HG02981 (cell line): ENCODE measurements at regions not wholly inside any gene's neighbourhood (a gene's known extent, or its start where the extent isn't known, plus 50 kb on each side); places are given as distances from the start of the nearest gene placed in this dataset.

Experiments
- ATAC-seq: cut with Tn5 transposase; IDR thresholded peaks from one replicate; pipeline ENCODE4 v1.9.1; 2021; ENCODE audit warnings: mild to moderate bottlenecking, moderate library complexity; ENCODE audit not compliant: unreplicated experiment

DNA sequence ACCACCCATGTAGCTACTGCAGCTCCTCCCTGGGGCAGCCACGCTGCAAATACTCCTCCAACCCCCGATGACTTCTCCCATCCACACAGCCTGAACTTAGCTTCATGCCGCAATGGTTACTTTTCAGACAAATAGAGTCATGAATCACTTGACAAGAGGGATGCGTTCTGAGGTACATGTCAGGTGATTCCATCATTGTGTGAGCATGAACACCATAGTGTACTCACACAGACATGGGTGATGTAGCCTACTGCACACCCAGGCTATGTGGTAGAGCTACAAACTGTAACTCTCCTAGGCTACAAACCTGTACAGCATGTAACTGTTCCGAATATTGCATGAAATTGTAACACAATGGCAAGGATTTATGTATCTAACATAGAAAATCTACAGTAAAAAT, 298.5 kb upstream of the SLC35B3 start:
- no peak for ATAC-seq

DNA sequence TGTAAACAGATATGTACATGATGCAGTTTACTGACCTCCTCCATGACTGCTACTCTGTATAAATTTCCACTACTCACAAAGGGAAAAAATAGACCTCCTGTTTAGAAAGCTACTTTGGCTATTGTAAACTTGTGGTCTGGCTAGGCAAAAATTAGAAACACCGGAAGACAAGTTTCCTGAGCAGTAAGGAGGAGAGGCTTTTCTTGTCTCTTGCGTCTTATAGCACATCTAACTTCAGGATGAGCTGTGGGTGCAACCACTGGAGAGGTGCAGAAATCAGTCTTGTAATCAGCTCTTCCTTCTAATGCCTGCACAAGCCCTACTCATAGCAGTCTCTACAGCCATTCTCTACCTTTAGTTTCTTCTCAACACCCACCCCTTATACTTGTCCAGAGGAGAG, 296.5 kb upstream of the SLC35B3 start:
- ATAC-seq, result no peak

DNA sequence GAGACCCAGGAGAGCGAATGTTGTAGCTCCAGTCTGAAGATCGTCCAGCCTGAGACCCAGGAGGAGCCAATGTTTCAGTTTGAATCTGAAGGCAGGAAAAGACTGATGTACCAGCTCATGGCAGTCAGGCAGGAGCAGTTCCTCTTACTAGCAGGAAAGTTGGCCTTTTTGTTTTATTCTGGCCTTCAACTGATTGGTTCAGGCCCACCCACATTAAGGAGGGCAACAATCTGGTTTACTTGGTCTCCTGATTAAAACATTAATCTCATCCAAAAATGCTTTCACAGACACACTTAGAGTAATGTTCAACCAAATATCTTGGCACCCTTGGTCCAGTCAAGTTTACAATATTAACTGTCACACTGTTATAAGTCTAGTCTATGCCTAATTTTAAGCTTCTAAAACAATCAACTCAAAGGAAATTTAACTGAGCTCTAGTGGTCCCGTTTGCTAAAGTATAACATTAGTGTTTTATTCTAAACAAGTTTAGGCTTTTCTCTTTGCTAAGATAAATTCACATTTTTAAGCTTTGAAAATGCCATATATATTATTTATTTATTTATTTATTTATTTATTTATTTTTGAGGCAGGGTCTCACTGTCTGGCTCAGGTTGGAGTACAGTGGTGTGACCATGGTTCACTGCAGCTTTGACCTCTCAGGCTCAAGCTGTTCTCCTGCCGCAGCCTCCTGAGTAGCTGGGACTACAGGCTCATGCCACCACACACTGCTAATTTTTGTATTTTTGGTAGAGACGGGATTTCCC, 275.5 kb upstream of the SLC35B3 start:
- ATAC-seq, result no peak

DNA sequence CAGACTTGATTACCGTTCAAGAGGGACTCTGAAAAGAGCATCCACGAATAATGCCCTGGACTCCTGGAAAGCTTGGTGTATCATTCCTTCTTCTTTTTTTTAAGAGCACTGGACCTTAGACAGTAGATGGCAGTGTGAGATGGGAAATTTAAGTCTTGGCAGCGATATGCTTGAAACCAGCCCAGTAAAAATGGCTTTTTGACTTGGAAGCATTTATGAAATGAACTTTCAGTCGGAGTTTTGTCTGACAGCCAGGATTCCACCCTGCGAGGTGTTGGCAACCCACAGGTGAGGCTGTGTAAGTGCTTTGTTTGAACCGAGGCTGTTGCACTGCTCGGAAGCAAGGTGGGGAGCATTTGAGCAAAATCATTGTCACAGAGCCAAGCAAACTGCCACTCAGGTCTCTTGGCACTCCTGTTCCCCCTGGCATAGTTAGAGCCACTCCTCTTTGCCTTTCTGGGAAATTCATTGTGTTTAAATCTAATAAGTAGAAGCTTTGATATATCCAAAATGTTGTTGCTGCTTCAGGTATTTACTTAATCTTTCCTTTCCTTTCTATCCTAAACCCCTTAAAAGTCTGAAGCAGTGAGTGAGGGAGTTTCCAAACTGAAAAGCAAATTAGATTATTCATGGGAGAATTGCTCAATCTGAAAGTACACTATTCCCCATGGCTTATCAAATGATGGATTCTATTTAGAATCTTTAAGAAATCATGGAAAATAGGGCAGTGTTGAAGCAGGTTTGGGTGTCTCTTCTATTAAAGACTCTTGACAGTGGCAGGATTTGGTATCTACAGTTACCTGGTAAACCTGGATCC, 272.8 kb upstream of the SLC35B3 start:
- ATAC-seq, result no peak

DNA sequence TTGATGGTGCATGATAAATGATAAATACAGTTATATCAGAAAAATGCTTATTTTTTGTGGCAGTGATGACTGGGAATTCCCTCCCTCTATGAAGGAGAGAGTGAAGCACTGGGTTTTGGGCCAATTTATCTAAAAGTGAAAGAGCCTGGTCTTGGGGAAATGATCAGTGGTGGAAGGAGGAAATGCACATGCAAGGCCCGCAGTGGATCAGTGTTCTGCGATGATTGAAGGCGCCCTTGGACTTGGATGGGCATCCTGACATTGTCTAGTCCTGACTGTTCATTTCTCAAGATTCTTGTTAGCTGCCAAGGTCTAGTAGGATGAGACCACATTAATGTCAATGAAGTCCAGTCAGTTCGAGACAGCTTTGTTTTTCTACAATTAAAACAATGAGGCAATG, 272.0 kb upstream of the SLC35B3 start:
- ATAC-seq, result no peak

DNA sequence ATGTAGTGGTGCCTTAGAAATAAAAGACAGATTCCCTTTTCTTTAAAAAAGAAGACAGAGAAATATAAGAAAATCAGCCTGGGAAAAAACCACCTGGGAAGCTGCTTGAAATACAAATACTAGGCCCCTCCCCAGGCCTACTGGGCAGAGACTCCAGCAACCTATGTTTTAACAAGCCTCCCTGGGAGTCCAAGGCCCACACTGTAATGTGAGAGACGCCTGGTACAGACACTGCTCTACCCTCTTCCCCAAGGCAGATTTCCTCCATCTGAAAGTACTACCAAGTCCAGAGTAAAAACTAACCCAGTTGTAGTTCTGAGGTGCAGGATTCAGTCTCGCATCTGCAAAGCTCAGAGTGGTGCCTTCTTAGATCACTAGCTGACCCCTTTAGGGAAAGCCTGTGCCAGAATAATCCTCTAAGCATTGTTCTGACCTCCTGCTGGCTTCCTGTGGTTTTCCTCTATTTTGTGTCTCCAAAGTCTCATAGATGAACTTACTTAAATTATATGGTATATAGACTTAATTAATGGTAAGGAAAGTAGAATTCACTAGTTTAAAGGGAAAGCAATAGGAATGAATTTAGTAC, 270.2 kb upstream of the SLC35B3 start:
- no peak for ATAC-seq

DNA sequence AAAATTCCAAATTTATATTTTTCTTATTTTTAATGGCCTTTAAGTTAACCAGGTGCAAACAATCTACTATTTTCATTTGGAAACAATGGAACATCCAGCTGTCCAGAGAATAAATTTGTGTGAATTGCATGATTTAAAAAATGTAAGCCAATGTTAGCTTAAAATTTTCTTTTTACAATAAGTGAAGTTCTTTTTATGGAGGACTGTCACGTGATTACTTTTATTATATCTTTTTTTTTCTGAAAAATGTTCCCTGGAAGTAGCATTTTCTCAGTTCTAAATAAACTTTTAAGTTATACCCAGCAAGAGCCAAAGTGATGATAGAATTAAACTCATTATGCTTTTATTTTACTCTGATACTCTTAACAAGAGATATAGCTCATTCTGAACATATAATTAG, 267.7 kb upstream of the SLC35B3 start:
- ATAC-seq, result no peak

DNA sequence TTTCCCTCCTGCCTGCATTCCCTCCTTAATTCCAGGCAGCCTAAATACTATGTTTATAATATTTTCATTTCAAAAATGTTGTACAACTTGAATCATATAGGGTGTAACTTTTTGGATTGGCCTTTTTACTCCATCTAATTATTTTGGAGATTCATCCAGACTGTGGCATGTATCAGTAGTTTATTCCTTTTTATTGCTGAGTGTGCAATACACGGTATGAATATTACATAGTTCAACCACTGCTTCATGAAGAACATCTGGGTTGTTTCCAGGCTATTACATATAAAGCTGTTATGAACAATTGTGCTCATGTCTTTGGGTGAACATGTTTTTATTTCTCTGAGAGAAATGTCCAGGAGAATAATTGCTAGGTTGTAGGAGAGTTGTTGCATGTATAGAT, 253.5 kb upstream of the SLC35B3 start:
- ATAC-seq, result no peak

DNA sequence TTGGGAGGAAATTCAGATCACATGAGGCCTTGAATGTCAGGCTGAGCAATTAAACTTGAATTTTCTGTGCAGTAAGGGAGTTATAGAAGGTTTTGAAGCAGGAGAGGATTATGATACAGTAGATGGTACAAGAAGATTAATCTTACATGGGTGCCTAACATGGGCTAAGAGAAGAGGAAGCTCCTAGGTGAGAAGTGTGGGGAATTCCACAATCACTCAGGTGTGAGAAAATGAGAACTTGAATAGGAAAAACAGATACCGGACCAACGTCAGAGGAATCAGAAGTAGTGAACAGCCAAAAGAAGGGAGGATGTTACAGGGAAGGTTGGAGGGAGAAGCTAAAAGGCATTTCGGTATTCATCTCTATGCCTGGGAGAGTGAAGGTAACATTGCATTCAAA, 250.7 kb upstream of the SLC35B3 start:
- no peak for ATAC-seq

DNA sequence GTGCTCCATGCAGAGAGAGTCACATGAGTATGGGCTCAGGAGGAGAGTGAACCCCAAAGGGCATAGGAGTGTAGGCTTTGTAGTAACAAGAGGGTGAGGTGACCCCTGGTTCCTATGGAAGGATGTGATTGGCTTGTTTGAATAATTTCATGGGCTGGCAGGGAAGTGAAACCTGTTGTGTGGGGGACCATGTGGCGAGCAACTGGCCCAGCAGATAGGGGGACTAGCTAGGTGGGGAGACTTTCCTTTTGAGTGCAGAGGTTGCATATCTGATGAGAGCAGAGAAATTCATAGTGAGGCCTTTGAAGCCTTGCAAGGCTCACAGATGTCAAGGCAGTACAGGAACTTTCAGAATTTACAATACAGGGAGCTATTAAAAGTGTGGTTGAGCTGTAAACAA, 247.9 kb upstream of the SLC35B3 start:
- no peak for ATAC-seq

DNA sequence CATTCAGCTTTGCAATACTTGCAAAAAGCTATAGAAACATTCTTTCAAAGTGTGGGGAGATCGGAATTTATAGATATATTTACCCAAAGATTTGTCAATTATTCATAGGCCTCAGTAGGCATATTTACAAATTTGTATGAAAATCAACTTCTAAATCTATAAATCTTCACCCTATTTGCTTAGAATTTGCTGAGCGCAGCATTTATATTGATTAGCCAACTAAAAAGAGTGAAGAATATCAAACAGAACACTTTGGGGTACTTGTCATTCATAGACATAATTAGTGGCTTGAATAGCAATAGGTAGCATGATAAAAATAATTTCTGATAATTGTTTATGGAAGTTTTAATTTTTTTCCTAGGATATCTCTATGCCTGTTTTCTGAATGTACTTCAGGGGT, 244.5 kb upstream of the SLC35B3 start:
- ATAC-seq, result no peak

DNA sequence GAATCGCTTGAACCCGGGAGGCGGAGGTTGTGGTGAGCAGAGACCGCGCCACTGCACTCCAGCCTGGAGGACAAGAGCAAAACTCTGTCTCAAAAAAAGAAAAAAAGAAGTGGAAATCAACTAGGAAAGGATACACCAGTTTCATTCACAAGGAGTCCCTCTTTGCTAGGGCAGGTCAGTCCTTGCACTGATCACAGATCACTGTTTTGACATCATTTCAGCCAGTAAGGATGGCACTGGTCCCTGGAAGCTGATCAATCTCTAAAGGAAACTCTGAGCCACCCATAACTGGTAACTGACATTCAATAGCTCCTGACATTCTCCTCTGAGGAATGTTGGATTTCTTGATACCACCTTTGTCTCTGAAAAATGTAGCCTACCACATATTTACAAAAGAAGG, 243.1 kb upstream of the SLC35B3 start:
- no peak for ATAC-seq

DNA sequence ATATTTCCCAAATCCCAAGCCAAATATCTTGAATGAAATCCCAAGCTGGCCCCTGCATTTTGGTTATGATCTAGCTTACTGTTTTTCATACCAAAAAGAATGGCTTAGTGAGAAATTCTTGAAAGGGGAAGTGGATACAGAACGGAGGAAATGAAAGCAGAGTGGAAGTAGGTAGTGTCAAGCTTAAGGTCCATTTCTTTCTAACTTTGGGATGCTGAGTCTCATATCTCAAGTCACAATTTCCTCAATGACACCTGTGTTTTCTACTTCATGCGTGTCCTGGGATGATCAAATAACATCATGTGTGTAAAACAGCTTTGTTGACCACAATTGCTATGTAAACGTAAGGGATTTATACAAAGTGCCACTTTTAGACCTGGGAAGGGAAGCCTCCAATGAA, 238.8 kb upstream of the SLC35B3 start:
- ATAC-seq, result no peak

DNA sequence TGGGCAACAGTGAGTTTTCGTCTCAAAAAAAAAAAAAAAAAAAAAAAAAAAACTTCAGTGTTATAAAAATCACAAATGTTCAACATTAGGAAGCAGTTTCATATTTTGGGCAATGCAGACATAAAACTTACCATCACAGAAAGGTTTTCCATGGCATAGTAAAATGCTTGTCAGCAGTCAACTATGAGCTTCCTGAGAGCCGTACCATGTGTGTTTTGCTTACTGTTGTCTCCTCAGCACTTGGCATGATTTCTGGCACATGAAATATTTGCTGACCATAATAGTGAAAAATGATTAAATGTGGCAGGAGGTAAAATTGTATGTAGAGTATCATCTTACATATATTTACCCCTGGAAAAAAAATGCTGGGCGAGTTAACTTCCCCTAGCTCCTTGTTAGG, 237.5 kb upstream of the SLC35B3 start:
- ATAC-seq, result no peak

DNA sequence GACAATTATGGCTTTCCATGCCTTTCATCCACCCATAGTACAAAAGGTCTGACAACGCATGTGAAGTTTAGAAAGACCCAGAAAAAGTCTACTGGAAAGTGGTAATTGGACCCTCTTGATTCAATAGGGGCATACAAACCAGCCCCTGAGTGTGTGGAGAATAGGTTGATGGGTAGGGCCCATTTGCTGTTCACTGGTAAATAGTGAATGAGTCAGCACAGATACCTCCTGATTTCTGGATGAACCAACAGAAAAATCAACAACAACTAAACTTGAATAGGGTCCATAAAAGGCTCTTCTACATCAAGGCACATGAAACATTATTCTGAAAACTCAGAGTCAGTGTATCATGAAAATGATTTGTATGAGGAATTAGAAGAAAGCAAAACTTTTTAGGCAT, 235.4 kb upstream of the SLC35B3 start:
- no peak for ATAC-seq

DNA sequence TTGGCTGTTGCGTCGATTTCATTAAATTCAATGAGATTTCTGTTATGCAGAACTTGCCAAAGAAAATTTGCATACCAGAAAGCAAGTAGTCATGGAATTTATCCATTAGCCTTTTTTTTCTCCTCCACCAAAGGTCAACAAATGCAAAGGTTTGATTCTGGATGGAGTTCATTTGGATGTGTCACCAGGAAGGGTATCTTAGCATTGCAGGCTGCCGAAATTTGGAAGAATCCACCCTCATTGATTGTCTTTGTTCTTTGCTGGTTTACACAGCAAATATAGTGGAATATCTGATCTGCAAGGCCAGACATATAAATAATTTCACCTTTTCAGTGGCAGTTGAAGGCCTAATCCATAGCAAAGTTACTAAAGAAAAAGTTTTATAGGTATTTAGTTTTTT, 229.4 kb upstream of the SLC35B3 start:
- ATAC-seq, result no peak

DNA sequence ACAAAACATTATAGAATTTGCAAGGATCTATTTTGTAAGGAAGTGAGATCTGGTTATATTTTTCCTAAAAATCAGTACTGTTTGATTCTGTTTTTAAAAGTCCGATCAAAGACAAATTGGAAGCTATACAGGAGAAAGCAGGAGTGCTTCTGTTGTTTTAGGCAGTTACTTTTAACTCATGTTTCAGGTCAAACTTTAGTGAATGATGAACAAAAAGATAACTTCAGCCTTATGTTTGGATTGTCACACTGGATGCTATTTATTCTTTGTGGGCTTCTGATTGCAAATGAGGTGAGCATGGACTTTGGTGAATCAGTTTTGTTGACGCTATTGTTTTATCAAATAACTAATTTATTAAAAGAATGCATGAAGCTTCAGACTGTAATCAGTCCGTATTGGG, 228.7 kb upstream of the SLC35B3 start:
- ATAC-seq, result no peak

DNA sequence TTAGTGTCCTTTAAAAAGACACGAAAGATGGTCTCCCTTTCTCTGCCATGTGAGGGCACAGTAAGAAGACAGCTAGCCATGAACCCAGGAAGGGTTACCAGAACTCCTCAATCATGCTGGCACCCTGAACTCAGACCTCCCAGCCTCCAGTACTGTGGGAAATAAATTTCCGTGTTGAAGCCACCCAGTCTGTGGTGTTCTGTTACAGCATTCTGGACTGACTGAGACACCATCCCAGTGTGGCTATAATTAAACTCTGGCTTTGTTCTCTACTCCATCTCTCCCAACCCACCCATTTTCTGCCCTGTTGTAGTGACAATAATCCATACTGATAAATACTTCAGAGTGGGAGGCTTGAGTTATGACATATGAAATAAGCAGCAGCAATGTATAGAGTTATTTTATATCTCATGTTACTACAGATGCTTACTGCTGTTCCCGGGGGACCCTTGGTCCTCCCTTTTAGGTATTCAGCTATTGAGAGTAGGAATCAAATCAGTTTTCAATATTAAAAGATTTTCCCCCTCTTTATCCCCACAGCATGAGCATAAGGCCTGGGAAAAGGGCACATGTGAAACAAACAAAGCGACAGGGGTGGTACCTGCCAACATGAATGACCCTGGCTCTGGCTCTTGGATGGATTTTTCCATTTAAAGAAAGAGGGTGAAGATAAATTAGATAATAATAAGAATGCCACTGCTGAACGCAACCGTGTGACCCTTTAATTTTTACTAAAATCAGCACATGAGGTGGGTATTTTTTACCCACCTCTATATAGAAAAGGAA, 224.3 kb upstream of the SLC35B3 start:
- no peak for ATAC-seq

DNA sequence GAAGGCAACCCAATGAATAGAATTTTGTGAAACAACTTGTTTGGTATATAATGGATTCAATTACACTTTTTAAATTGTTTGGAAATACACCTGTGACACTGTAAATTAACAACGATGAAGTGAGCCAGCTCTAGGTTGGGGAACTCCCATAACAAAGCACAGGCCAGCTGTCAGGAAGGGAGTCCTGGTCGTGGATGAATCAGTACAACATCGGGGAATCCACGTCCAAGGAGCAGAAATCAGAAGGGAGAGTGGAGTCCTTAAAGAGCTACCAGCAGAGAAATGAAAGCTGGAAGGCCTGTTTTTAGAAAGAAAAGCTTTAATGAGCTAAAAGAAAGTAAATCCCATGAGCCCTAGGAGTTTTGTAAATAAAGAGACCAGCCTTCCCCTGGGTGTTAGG, 223.1 kb upstream of the SLC35B3 start:
- ATAC-seq, result no peak

DNA sequence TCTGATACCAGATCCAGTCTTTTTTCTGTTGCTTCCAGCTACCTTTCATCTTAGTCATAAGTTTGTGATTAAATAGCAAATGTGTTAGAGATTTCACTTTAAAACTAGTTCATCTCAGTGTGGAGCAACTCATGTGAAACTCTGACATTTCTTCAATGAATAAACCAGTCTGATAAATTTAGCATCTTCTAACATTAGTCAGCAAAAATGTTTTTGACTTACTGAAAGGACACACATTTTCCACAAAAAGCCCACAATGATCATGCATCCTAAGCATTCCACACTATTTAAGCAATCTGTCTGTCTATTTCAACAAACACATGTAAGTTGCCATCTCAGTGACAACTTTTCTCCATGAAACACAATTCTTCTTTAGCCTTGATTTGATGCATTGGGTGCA, 222.2 kb upstream of the SLC35B3 start:
- no peak for ATAC-seq

DNA sequence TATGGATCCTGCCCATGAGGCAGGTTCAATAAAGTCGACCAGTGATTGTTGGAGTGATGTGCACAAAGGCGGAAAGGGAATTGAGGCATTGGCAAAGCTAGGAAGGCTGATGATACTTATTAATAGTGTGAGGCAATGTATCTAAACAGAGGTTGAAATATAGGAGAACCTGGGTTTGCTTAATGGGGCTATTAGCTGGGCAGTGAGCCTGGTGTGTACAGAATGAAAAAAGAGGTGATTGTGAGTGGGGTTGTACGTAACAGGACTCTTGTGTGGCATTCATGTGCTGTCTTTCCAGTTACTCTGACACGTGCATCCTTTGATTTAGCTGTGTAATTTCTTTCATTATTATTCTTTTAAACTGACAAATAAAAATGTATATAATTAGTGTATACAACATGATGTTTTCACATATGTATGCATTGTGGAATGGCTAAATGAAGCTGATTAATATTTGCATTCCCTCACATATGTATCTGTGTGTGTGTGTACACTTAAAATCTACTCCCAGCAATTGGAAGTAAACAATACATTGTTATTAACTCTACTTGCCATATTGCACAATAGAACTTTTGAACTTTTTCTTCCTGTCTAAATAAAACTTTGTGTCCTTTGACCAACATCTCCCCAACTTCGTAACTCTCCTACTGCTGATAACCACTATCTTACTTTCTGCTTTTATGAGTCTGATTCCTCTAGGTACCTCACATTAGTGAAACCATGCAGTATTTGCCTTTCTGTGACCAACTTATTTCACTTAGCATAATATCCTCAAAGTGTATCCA, 220.5 kb upstream of the SLC35B3 start:
- no peak for ATAC-seq
